CD4-positive, alpha-beta T cell treated with Interleukin-1 beta for 1 hour (primary cell): ENCODE measurements at regions not wholly inside any gene's neighbourhood (a gene's known extent, or its start where the extent isn't known, plus 50 kb on each side); places are given as distances from the start of the nearest gene placed in this dataset.

Source experiments
- DNase-seq, 2 donors: peaks; one replicate each; pipeline ENCODE4 v3.0.0-alpha.2; 2020 to 2022

DNA sequence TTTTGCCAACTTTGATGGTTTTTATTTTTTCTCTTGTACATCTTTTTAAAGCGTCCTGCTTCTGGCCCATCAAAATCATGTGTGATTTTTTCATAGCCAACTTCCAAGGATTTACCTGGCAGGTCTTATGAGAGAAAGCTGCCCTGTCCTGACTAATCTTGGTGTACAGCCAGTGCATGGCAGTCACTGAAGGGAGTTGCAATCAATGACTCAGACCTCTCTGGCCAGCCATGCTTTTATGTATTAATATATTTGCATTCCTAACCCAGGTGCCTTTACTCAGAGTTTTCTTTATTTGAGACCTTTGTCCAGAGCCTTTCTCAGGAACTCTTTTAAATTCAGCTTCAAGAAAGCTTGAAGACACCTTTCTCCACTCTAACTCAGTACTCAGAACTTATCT is 691.5 kb upstream of the HTR2C start:
- DNase-seq, result no peak

DNA sequence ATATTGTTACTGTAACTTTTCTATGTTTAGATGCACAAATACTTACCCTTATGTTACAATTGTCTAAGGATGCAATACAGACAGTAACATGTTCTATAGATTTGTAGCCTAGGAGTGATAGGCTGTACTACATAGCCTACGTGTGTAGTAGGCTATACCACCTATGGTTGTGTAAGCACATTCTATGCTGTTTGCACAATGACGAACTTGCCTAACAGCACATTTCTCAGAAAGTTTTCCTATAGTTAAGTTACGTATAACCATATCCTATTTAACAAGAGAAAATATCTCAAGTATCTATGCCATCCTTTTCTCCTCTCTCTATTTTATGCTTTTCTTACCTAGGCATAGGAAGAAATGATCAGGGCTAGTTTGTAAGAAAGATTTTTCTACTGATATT is 710.8 kb upstream of the HTR2C start:
- no peak for DNase-seq

DNA sequence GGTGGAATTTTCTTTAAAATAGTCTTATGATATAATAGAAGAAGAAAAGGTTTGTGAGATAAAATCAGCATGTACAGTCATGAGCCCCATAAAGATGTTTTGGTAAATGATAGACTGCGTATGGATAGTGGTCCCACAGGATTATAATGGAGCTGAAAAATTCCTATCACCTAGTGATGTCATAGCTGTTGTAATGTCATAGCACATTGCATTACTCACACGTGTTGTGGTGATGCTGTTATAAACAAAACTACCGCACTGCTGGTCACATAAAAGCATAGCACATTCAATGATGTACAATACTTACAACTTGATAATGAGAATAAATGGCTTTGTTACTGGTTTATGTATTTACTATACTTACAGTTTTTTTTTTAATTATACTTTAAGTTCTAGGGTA is 715.2 kb upstream of the HTR2C start:
- DNase-seq, result no peak

DNA sequence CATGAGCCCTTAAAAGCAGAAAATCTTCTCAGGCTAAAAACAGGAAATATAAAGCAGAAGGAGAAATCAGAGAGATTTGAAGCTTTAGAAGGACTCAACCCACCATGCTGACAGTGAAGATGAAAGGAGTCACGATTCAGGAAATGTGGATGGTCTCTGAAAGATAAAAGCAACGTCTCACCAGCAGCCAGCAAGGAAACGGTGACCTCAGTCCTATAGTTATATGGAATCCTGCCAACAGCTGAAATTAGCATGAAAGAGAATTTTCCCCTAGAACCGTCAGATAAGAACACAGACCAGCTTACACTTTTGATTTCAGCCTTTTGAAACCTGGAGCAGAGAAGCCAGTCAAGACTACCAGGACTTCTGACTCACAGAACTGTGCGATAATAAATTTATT is 715.7 kb upstream of the HTR2C start:
- no peak for DNase-seq

DNA sequence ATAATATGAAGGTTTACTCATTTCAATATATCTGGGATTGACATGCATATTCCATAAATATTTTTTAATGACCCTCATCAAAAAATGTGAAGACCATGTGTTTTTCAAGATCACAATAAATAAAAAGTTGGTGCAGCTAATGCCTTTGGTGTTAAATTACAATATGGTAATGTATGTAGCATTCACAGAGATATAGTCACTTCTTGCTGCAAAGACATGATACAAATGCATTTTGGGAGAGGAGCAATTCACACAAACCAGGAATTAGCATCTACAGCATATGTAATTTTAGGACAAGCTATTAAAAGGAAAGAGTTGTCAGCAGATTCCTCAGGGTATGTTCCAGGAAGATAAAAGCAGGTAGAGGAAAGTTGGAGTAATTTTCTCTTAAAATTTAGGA is 734.5 kb upstream of the HTR2C start:
- DNase-seq, result no peak

DNA sequence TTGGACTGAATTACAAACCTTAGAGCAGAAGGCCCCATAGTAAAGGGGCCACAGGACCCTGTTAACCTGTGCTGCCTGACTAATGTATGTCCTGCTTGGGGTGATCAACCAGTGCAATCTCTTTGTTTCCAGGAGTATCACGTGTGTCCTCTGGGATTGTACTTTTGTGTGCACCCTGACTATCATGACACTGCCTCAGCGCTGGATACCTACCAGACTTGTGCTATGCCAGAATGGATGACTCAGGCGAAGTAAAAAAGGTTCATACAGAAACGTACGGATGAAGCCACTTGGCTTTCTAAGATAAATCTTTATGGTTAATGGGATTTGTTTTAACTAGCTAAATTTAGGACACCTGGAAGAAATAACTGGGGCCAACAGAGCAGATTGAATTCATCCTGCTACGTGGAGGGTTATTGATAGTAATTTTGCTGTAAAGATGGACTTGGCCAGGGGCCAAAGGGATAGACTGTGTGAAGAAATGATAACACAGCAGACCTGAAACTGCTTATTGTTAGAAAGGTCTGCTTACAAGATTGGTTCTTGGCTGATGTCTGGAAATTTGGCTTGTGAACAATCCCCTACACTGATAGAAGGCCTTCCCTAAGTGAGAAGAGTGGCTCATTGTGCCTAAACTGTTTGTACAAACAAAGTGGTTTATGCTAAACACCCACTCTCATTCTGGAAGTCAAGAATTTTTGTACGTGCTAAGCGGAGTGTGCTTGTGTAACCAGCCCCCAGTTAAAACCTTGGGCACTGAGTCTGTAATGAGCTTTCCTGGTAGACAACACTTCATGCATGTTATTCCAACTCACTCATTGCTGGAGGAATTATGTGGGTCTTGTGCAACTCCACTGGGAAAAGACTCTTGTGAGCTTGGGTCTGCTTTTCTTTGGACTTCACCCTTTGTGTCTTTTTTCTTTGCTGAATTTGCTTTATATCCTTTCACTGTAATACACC is 750.5 kb upstream of the HTR2C start:
- DNase-seq, result no peak

DNA sequence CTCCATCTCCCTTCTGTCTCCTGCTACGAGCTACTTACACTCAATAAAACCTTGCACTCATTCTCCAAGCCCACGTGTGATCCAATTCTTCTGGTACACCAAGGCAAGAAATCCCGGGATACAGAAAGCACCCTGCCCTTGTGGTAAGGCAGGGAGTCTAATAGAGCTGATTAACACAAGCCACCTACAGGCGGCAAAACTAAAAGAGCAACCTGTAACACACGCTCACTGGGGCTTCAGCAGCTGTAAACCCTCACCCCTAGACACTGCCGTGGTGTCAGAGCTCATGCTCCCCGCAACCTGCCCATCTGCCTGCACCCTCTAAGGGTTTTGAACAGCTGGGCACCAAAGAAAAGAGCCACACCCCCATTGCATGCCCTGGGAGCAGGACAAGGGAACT is 755.4 kb upstream of the HTR2C start:
- DNase-seq, result no peak

DNA sequence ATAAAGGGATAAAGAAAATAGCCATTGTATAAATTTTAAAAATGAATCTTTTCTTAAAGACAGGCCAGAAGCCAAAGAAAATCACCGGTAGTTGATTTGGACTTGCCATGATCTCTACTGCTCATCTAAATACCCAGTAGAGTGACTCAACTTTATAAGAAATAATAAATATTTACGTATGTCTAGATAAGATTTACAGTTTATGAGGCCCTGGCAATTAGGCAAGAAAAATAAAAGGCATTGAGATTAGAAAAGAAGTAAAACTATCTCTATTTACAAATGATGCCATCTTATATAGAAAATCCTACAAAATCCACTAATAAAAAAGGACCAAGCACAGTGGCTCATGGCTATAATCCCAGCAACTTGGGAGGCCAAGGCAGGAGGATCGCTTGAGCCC is 765.5 kb upstream of the HTR2C start:
- no peak for DNase-seq

DNA sequence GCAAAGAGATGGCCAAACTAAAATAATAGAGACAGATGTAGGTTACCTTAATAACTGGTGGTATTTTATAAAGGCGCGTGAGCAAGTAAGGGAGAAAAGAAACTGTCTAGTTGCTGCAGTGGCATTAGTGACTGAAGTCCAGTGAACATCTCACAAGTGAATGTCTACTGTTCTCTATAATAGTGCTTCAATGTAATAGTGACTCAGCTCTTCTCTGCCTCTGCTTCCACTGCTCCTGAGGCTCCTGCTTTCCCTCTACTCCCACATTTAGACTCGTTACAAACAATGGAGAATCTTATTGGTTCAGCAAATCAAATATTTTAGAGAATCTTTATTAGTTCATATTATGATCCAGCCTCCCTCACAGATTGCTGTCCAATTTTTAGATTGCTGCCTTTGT is 779.1 kb upstream of the HTR2C start:
- DNase-seq, result no peak

DNA sequence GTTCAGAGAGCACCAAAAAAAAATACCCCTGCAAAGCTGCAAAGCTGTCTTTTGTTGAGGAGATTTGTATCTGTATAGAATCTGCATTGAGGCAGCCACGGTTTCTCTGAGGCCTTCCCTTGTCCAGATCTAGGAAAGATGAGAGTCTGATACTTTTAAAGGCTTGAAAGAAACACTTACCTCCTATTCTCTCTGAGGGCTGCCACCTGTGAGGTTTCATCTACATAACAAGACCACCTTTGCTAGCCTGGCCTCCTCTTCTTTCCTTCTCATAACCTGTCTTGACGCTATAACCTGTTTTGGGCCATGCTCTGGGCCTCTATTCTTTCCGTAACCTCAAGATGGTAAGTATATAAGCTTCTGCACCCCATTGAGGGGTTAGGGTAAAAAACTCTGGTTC is 779.6 kb upstream of the HTR2C start:
- no peak for DNase-seq

DNA sequence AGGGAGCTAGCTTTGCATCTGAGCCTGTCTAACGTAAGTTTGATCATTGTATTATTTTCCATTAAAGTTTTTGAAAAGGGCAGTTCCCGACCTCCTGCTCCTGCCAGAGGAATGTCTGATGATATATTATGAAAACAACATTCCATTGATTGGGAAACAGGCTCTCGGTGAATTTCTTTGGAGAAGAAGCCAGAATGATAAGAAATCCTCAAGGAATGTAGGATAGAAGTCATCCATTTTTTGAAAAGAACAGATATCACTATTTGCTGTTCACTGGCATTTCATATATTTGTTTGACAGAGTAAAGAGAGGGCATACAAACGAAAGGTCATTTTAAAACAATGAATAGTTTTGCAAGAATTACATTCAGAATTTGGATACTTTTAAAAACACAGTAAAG is 781.0 kb upstream of the HTR2C start:
- DNase-seq, result no peak

DNA sequence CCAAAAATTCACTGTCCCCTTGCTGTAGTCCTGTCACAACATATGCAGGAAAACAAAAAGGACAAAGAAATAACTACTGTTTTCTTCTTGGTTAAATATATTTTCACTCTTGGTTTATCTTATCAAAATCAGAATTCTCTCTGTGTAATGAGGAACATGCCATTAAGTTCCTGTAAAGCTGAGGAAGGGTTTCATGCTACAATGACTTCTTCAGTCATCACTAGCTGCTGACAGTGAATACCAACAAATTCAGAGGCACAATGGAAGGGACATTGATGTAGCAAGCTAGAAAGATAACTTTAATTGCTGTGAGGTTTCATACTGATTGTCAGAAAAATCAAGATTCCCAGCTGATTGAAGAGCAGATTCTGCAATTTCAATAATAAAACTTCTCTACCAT is 782.9 kb upstream of the HTR2C start:
- no peak for DNase-seq

DNA sequence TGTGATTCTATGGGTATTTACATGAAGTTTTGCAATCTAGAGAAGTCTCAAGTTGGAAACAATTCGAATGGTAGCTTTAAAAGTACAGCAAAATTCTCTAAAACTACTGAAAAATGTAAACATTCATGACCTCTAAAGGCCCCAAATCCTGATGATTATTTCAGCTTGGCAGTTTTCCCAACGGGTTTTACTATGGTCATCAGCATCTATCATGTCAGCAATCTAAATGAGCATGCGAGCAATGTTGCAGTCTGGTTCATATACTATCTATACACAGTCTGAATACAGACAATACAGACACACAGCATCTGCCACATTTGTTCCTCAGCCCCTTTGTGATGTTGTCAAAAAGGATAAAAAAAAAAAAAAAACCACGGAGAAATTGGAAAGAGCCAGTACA is 790.3 kb upstream of the HTR2C start:
- no peak for DNase-seq

DNA sequence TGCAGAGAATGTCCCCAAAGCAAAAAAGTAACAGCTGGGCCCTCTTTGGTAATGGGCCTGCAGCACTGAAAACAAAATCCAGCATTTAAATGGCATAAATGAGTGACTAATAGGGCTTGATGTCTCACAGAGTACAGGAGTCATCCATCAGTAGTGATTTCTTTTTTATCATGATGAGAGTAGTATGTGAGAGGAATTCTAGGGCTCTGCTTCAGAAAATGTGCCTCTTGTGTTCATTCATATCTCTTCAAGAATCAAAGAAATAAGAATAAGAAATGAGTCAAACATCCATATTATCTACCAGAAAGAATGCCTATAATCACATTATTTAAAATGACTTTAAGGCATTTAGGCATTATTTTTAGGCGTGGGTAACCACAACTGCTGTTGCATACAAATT is 792.9 kb upstream of the HTR2C start:
- DNase-seq, result no peak

DNA sequence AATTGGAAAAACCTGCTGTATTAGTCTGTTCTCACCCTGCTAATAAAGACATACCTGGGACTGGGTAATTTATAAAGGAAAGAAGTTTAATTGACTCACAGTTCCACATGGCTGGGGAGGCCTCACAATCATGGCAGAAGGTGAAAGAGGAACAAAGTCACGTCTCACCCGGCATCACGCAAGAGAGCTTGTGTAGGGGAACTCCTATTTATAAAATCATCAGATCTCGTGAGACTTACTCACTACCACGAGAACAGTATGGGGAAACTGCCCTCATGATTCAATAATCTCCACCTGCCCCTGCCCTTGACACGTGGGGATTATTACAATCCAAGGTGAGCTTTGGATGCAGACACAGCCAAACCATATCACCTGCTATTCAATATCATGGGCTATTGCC is 799.1 kb upstream of the HTR2C start:
- DNase-seq, result peak in 1 of 2 donors; percentile 7

DNA sequence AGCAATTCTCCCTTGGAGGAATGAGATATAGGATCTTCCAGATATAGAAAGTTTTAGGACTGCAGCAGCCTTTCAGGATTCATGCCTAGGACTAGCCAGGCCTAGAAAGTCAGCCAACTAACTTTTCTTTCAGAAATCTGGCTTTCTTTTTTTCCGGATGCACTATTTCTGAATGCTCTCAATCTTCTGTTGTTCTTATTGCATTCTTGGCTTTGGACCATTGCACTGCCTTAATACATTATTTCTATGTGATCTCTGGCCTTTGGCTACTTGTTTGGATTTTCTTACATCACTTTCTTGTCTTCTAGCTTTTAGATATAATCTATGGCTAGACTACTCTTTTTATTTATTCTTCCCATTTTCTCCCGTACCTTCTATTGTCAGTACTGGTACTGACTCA is 813.1 kb upstream of the HTR2C start:
- DNase-seq, result no peak

DNA sequence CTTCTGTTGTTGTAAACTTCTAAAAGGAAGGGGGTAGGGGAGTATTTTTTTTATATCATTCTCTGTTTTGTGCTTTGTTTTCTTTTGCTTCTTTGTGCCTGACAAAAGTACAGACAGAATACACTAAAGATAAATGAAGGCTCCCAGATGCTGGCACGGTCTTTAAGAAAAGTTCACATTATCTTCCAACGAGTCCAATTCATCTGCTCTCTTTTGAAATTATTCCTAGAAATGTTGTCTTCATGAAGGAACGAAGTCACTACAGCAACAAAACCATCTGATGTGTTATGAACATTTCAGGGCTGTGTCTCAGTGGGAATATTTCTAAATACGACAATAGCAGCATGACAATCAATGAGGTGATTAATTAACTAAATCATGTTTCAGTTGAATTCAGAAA is 813.8 kb upstream of the HTR2C start:
- DNase-seq, result no peak

DNA sequence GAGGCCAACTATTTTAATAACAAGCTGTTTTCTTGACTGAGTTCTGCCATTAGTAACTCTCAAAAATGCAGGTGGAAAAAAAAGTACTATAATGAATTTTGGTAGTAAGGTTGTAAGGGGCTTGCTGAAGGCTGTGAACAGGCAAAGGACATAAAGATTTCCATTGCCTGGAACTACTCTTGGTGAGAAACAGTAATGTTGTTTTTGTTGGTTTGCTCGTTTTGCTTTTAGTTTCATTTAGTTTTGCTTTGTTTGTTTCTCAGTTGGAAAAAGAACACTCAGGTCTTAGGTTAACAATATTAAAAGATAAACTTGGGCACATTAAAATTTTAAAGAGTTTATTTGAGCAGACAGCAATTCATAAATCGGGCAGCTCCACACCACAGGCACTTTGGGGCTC is 824.5 kb upstream of the HTR2C start:
- no peak for DNase-seq

DNA sequence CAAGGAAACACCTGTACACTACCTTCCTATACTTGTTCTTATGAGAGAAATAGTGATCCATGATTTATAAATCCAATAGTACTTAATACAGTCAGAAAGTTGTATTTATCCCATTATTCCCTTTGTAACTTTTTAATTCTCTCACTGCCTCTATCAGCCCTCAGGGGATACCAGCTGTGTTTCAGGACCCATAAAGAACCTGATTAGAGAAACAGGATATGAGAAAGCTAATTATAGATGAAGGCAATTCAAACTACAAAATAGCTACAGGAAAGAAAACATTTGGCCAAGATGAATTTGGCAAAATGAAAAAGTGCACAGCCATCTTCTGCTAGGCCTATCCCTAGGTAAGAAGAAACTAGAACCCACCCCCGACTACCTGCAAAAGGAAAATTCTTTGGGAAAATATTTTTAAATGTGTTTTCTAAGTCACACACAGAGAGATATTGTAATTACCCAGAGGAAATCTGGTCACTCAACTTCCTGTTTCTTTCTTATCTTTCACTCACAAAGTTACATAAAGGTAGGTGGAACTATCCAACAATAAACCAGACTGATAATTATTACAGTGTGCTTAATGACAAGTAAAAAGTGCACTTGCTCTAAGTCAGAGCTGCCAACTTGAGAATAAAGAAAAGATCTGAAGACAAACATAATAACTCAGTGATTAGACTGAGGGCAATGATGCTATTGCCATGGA is 836.5 kb upstream of the HTR2C start:
- DNase-seq, result no peak

DNA sequence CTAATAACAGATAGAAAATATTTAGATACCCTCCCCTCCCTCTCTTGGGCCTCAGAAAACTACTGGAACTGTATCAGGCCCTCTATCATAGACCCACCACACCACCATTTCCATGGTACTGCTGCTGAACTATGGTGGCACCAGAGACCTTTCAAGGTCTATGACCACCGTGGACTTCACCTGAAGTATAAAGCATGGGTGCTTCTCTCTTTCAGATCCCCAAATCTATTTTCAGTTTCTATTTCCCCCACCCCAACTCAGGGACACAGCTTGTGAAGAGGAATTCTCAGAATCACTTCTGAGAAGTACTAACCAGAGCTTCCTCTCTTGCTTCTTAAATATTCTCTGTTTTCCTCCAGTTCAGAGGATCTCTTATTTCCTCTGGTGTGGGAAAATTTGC is 840.8 kb upstream of the HTR2C start:
- DNase-seq, result no peak

DNA sequence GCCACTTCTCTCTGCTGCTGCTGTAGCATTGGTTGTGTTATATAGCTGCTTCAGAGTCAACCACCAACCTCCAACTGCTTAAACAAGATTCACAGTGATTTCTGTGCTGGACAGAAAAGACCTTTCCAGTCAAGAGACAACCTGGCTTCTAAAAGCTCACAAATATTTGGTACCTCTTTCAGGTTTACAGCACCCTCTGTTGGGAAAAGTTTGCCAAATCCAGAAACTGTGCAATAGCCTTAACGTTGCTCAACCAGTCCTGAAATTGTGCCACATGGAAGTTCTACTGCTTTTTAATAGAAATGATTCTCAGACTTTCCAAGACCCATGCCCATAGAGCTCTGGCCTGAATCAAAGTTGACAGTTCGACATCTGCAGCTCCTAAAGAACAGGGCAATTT is 842.1 kb upstream of the HTR2C start:
- DNase-seq, result no peak

DNA sequence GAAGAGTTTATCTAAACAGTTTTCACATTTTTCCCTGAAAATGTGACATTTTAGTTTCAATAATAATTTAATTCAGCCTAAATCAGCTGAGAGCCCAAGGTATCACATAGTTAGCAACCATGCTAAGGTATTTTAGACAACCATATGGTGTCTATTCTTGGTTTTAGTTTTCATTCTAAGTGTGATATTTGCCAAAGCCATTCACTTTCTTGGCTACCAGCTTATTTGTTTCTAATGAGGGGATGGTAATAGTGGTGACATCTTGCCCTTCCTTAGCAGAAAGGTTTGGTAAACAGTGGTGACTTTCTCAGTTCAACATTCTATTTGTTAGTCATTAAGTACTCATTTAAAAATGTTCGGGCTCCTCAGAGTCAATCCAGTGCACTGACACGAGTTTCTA is 854.9 kb upstream of the HTR2C start:
- no peak for DNase-seq

DNA sequence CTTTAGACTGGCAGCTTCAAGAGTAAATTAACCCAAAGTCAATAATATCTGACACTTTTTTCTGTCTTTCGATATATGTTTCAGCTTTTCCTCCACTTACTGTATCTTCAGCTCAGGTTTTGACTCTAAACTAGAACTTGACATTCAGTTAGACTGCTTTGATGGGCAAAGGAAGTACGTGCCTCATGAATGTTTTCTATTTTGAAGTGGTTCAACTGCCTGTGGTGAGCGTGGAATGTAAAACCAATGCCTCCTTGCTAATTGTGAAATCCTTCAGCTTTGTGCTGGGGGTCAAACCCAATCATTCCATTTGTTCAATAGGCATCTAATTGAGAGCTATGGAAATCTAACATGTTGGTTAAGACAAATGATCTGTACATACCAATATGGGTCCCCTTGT is 857.0 kb upstream of the HTR2C start:
- DNase-seq, result no peak

DNA sequence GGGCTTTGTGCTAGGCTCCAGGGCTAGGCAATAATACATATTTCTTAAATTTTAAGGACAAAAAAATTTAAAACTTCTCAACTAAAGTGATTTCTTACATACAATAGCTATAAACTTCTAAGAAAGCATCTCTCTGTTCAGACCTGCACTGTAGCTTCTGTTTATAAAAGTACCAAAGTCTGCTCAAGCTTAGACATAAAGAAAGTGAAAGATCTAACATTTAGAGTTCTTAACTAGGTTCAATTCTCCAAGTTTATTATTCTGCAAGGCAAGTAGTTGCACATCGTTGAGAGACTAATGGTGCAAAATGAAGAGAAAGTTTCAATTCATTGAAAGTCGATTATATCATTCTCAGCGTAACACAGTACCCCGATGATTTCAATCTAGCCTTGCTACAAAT is 857.4 kb upstream of the HTR2C start:
- DNase-seq, result no peak

DNA sequence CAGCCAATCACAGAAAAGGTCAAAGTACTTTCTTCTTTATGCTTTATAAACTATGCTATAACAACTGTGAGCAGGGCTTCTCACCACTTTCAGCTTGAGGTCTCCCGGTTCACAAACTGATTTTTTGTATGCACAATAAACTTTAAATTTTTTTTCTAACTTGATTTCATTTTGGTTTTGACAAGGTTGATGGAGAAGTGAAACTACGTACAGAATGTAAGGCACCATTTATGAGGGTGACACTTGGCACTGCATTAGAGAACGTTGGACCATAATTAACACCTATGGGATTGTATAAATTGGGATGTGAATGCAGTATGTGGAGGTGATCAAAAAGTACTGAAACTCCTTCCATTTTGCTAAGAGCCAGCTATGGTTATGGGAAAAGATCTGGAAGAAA is 857.9 kb upstream of the HTR2C start:
- DNase-seq, result no peak
